SIG-M5 treated with dmso at 0.1 percent for 504 hours (cell line): ENCODE measurements at regions not wholly inside any gene's neighbourhood (a gene's known extent, or its start where the extent isn't known, plus 50 kb on each side); places are given as distances from the start of the nearest gene placed in this dataset.
A peak's percentile ranks its signal among the peaks of the same experiment; 100 is the strongest.

Source experiments
- DNase-seq: peaks from one replicate; lab custom pipeline; 2025; ENCODE audit not compliant: unreplicated experiment; lab: John Stamatoyannopoulos, UW

DNA sequence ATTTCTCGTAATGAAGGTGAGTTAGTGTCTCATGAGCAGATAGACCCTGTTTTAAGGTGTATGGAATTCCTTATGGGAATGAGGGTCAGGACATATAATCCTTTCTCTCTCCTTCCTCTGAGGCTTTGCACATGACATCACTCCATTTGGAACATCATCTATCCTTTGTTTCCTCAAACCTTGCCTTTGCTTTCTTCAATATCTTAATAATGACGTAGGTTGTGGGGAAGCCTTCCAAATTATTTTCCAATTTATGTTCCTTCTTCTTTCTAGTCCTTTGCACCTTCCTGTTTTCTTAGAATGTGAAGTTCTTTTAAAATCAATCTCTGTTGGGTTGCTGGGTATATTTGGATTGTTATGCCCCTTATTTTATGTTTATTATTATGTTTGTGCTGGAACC is 502.9 kb upstream of the STXBP6 start:
- no peak for DNase-seq

DNA sequence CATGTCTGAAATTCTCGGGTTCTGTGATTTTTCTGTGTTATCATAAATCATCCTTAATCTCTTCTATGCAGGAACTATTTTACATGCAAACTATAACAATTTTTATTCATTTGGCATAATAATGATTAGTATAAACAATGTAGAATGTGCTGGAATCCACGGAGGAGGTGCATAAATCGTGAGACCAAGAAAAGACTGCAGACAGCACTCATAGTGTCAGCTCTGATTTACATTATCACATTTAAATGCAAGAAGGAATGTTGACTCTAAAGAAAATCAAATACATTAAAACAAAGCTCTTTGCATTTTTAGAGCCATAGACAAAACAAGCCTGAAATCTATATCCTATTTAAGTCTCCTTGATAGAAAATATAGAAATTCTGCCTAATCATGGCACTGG is 501.7 kb upstream of the STXBP6 start:
- no peak for DNase-seq

DNA sequence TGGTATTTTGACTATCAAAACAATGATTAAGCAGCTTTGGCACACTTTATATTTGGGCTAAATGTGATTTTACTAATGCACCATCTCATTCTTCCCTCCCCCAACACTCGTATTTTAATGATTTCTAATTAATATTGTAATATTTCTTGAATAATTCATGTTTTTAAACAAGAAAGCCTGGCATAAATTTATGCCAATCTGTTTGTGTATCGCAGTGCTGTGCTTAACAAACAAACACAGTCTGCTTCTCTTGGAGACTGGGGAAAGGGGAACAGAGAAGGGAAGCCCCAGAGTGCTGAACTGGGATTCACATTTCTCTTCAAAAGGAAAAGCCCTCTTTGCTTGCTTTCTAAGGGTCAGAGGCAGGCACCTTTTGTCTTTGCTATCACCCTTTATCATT is 496.9 kb upstream of the STXBP6 start:
- no peak for DNase-seq

DNA sequence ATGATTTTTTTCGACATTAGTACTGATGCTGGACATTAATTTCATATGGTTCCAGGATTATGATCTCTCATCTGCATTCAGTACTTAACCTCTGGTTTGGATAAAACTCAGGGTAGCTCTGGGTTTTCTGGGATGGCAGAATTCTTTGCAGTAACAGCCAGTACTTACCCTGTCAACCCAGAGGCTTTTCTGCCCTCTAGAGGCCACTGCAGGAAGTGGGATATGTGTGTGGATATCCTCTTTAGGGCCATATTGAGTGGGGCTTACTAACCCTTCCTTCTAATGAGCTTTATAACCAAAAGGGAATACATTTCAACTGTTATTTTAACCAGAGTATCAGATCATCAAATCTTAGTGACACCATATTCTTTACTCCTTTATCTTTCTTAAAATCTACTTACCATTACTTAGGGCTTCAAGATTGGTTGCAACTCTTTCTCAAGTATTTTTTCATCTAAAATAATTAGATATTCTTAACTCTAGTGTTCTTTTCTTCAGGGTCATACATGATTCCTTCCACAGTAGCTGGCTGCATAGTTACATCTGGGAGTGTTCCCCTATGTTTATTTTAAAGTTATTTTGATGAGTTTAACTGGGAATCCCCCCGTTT is 488.0 kb upstream of the STXBP6 start:
- DNase-seq = peak; percentile 8

DNA sequence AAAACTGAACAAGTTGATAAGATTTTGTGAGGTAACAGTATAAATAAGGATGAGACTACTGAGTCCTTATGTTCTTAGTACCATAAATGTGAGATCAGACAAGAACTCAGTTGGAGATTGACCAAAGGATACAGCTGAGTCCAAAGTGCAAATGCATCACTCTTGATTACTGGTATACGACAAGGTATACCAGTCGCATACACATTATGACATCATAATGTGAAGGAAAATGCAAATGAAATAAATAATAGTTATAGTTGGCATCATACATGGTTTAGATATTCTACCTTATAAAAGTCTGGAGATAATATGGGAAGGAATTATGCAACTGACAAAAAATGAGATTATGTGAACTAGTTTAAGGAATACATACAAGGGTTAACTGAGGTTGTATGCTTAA is 476.3 kb upstream of the STXBP6 start:
- no peak for DNase-seq

DNA sequence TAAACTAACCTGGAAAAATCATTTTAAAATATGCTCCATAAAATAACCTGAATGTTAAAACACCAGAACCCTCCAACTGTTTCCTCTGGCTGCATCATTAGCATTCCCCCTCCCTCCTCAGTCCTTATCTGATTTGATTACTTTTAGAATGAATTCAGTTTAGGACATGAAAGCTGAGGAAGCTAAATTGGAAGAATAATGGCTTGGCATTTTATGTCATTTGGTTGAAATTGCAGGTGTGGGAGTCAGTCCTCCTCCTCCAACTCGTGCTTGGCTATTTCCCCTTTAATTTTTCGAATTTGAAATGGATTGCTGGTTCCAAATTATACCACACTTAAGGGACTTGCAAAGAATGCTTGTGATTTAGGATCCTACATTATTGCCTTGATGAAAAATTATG is 473.0 kb upstream of the STXBP6 start:
- DNase-seq = no peak

DNA sequence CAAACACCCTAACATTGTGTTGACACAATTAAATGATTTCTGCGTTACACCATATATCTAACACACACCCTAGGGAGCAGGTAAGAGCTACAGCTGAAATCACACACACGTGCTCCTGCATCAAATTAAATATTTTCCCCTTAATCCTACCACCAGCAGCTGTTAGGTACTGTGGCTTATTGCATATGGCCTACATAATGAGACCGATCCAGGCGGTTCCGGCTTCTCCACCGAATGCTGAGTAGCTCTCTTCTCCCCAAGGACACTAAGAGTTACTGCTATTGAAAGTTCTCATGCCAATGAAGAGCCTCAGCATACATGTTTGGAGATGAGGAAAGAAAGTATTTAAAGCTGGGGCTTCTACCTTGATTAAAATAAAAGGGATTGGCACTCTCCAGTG is 472.2 kb upstream of the STXBP6 start:
- no peak for DNase-seq

DNA sequence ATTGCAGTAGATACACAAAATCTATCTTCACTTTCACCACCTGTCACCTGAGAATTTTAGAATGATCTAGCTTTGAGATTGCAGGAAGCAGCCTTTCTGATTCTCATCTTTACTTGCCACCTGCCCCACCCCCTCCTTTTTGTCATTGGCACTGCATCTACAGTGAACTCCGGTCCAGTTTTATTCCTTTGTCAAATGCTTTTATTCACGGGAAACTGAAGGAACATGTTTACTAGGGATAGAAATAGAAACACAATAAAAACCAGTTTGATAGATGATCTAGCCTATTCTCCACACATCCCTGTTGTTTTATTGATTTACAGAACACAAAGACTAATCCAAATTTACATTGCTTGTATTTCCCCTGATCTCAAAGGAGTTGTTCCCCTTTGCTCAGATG is 471.7 kb upstream of the STXBP6 start:
- DNase-seq = no peak

DNA sequence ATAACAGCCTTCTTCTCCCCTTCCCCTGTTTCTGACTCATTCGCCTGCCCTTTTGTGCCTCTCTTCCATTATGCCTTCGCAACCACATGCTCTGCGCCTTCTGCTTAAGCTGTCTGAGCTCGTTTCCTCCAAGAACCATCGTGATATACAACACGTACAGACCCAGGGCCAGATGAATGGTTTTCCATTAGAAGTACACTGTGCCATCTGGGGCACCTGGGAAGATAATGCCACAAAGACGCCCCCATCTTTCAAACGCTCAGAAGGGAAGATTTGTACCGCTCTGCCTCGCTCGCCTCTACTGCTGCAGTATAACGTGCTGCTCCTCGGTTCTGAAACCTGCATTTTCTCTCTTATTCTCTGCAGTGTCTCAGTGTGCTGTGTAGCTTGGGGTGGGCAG is 470.9 kb upstream of the STXBP6 start:
- no peak for DNase-seq

DNA sequence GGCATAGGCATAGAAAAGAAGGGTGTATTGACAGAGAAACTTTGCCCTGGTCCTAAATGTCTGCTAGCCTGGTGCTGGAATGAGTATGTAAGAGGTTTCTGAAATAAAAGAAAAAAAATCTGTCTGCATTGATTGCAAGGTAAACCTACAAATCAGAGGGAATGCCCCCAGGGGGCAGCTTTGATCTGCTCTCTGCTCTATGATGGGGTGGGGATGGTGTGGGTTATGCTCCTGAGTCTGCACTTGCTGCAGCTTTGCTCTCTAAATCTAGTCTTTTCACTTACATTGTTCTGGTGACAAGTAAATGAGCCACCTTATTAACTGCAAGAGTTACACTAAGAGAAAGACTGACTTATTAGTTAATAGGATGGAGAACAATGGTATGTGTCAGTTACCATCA is 468.4 kb upstream of the STXBP6 start:
- DNase-seq = no peak

DNA sequence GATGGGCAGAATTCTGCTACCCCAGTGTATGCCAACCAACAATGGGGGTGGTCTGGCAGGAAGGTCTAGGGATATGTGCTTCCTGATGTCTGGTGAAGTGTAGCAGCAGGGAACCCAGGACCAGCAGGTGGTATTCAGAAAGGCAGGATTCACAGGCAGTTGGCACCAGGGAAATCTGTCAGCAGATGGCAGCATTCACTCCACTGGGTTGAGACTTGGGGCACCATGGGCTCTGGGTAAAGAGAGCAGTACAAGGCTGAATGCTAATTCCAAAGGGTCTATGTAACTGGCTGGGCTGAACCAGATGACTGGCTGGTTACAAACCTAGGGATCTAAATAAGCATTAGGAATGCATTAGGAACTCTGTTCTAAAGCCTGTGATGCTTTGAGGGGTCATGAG is 466.9 kb upstream of the STXBP6 start:
- peak; percentile 0 for DNase-seq

DNA sequence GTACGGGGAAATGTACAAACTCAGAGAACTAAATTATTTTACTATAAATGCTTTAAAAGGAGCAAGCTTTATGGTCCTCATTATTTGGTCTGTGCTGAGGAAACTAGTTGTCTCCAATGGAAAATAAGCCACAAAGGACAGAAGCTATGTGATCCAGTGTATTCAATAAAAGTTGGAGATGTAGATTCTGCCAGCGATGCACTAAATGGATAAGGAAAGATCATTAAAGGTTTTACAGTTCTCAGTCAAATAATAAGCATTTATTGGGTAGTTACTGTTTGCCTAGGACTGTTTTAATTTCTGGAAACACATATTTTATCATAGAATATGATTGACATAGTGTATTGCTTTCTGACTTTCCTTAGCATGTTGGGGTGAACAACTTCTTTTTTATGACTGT is 458.9 kb upstream of the STXBP6 start:
- no peak for DNase-seq

DNA sequence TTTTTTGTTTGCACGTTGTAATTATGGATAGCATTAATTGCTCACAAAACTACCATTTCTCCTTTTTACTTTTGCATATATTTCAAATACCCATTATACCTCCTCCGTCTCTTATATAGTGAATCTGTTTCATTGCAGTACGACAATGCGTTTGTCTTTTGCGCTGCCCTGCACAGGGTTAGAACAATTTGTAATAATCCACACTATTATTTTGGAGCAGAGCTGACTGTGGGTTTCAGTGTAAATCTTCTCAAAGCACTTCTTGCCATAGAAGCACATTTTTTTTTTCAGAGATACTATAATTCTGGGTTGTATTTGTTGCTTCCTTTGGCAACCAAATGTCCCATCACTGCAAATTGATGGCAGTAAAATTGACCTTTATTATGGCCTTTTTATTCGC is 451.8 kb upstream of the STXBP6 start:
- DNase-seq = no peak

DNA sequence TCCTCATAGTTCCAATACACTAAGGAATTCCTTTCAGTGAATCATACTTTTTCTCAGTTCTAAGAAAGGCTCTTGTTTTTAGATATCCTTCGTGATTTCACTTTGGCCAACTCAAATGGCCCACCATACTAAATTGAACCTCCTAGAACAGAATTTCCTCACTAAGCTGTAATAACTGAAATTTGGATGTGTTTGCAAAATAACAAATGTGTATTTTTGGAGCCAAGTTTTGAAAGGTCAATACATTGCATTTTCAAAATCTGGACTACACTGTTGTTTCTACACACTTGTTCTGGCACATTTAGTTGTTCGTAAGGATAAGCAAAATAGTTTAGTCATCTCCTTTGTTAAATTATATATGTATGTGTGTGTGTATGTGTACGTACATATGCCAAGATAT is 439.0 kb upstream of the STXBP6 start:
- no peak for DNase-seq

DNA sequence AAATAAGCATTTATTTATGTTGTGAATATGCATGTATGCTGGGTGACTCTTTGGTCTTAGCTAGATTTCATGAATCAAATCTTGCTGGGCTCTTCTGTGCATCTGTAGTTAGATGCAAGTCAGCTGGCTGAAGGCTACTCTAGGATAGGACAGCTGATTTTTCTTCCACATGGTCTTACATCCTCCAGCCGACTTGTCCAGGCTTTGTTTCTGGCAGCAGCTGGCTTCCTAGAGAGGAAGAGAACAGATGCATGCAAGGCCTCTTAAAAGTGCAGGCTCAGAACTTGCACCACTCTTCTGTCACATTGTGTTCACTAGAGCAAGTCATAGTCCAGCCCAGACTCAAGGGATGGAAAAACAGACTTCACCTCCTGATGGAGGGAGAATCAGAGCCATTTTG is 435.4 kb upstream of the STXBP6 start:
- DNase-seq = no peak

DNA sequence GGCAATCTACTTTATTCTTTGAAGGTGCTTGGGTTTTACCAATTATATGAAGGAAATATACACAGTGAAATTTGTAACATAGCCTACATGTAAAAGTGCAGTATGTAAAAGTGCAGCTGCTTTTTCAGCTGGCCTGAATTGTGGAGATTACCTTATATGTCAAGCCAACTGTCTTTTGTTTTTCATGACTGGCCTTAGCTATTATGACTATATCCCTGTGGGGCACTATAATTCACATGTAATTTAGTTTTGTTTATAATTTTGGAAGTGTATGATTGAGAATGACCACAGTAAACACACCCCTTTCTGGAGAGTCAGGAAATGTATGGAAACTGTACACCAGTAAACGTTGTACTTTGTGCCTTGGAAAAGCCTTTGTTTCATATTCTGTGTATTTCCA is 435.0 kb upstream of the STXBP6 start:
- no peak for DNase-seq

DNA sequence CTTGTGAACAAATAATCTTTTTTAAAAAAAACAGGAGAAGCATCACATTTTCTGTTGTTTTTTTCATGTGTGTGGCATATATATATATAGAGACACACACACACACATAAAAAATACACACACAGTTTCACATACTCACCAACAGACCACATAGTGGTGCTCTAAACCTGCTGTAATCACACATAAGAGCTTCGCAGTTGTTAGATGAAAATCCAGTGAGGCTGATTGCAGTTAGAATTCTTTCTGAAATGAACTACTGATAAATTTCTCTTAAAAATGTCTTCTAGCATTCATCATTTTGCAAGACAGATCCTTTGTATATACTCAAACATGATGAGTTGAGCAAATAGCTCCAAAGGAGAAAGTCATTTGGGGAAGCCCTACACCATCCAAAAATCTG is 434.3 kb upstream of the STXBP6 start:
- DNase-seq = no peak

DNA sequence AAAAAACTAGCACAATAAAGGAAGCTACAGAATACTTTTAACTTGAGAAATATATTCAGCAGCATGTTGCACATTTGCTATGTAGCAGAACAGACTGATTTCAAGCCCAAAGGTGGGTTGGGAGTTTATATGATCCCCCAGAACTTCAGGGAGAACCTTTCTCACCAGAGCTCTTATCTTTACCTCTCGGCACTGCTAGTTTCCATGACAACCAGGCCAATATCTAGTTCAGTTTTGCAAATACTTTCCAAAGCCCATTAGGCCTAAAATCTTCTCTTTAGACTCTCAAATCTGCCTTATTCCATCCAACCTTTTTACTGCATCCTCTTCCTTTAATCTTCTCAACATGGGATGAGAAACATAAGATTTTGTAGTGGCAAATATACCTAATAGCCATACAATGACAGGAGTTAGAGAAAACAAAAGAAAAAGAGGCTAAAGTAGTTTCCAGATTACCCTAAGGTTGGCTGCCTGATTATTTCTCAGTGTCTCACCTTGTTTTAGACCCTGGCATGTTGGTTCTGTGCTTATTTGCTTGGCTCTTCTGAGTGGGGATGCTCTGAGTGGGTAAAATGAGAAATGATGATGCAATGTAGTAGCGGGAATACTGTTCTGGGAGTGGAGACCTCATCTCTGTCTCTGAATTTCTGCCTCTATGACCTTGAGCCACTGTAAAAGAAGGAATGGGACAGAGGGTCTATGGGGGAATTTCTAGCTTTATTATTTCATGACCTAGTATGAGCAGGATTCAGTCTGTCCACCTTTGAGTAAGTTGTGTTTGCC is 427.6 kb upstream of the STXBP6 start:
- DNase-seq = no peak

DNA sequence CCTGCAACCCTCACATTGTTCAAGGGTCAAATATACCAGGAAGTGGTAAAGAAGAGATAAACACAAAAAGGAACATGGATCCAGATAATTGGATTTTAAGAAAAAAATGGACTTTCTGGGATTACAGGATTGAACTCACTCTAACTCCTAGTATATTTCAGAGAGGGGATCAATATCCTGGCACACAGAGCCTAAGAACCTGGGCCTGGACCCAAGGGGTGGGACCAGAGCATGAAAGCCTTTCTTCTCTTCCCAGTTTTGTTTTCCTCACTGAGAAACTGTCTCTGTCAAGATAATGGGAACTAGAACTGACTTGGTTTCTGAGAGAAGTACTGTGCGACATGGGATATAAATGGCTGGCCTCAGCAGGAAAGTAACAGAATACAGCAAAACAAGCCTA is 422.8 kb upstream of the STXBP6 start:
- no peak for DNase-seq

DNA sequence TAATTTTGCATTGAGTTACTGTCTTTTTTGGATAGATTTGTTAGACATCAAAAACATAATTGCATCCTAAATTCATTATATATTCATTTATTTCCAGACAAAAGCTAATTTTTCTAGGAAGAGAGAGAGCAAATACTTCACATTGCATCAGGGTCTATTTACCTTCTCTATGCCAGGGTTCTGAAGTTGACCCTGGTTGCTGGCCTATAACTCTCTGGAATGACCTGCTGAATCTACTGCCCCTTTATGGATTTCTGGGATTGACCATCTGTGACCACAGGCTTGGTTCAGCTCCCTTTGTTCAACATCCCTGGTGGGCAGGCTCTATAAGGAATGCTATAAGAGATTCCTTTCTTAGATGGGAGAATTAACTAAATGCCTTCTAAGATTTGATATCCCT is 414.8 kb upstream of the STXBP6 start:
- no peak for DNase-seq

DNA sequence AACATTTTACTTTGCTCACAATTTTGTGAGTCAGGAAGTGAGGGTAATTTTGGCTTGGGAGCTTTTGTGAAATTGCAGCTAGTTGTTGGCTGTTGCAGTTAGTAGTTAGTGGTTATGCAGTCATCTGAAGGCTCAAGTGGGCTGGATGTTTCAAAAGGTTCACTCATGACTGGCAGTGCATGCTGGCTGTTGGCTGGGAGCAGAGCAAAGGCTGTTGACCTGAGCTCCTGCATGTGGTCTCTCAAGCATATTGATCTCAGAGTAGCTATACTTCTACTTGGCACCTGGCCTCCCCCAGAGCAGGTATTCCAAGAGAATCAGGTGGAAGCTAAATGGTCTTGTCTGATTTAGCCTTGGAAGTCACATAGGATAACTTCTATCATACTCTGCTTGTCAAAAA is 414.1 kb upstream of the STXBP6 start:
- DNase-seq = no peak

DNA sequence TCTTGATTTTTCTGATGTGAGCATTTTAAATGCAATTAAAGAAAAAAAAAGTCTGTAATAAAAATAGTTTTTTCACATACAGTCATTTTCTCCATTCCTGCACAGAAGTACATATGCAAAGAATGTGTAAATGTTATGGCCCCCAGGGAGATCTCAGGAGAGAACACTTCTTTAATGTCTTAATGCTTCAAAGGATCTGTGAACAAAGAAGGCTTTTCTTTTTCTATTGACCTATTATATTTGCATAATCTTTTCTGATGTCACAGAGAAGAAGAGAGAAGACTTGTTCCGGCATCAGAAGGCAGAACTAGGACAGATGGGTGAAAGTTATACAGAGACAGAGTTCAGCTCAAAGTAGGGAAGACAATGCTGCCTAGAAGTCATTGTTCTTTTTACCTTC is 413.5 kb upstream of the STXBP6 start:
- no peak for DNase-seq

DNA sequence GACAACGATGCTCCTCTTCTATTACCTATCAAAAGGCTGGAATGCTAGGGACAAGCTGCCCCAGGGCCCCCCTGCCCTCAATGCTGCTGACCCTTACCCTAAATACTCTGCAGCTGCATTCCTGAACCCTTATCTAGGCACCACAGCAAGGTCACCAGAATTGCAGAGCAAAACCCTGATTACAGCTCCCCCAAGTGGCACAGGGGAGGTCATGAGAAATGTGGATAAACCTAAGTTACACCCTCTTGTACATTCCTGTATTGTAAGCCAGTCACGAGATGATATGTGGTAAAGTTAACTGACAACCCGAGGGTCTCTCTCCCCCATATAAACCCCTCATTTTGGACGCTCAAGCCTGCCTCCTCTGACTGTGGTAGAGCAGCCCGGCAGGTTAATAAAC is 411.8 kb upstream of the STXBP6 start:
- no peak for DNase-seq
